ENCODE measurements at regions not wholly inside any gene's neighbourhood (a gene's known extent, or its start where the extent isn't known, plus 50 kb on each side); places are given as distances from the start of the nearest gene placed in this dataset.
"Not testable (repeated sequence)": the region's sequence is repeated elsewhere in the genome, so short reads cannot be mapped to it uniquely, and the experiment has no call there.

- intact Hi-C loops (cut with DNase I) = no loop called here
- ATAC-seq (no peak), DNase-seq (ENCODE audit: low spot score) (no peak)
Measured at GRCh38 chr7:87007038-87007437, 52.4 kb downstream of the ELAPOR2 start.

- ATAC-seq (no peak), DNase-seq (ENCODE audit: low spot score) (no peak)
- intact Hi-C loops (cut with DNase I) = no loop called here
Measured at GRCh38 chr7:87004956-87005355, 54.5 kb downstream of the ELAPOR2 start.

- DNase-seq (ENCODE audit: low spot score) (no peak), ATAC-seq (no peak)
- intact Hi-C loops (cut with DNase I) = no loop called here
Measured at GRCh38 chr7:87003872-87004798, 55.3 kb downstream of the ELAPOR2 start.

GRCh38 chr7:87001214-87001613 is 58.2 kb downstream of the ELAPOR2 start:
- DNase-seq (ENCODE audit: low spot score) (no peak), ATAC-seq (peak; percentile 20)
- intact Hi-C loops (cut with DNase I) = no loop called here

GRCh38 chr7:87000344-87000743 is 59.1 kb downstream of the ELAPOR2 start:
- intact Hi-C loops (cut with DNase I) = no loop called here
- ATAC-seq (peak; percentile 45), DNase-seq (ENCODE audit: low spot score) (no peak)

- no peak for DNase-seq (ENCODE audit: low spot score)
- intact Hi-C loops (cut with DNase I) = no loop called here
- ATAC-seq = no peak
Measured at GRCh38 chr7:86999750-87000149, 59.7 kb downstream of the ELAPOR2 start.

GRCh38 chr7:86995814-86996213 is 63.6 kb downstream of the ELAPOR2 start:
- DNase-seq (ENCODE audit: low spot score) (no peak), ATAC-seq (no peak)
- intact Hi-C loops (cut with DNase I) = no loop called here

GRCh38 chr7:86995052-86995725 is 64.3 kb downstream of the ELAPOR2 start:
- intact Hi-C loops (cut with DNase I) = no loop called here
- DNase-seq (ENCODE audit: low spot score) = no peak
- ATAC-seq = no peak

- ATAC-seq (no peak), DNase-seq (ENCODE audit: low spot score) (no peak)
- intact Hi-C loops (cut with DNase I) = no loop called here
Measured at GRCh38 chr7:86991771-86992191, 67.7 kb downstream of the ELAPOR2 start.

GRCh38 chr7:86991093-86991769 is 68.2 kb downstream of the ELAPOR2 start:
- no peak for ATAC-seq
- intact Hi-C loops (cut with DNase I) = no loop called here
- no peak for DNase-seq (ENCODE audit: low spot score)

- ATAC-seq (no peak), DNase-seq (ENCODE audit: low spot score) (no peak)
- intact Hi-C loops (cut with DNase I) = no loop called here
Measured at GRCh38 chr7:86989407-86989806, 70.0 kb downstream of the ELAPOR2 start.

- DNase-seq (ENCODE audit: low spot score); intact Hi-C loops (cut with DNase I); ATAC-seq: not testable (repeated sequence)
Measured at GRCh38 chr7:86987834-86988233, 71.6 kb downstream of the ELAPOR2 start.

GRCh38 chr7:86987358-86987757 is 72.1 kb downstream of the ELAPOR2 start:
- DNase-seq (ENCODE audit: low spot score); ATAC-seq; intact Hi-C loops (cut with DNase I): not testable (repeated sequence)

- ATAC-seq; intact Hi-C loops (cut with DNase I); DNase-seq (ENCODE audit: low spot score): not testable (repeated sequence)
Measured at GRCh38 chr7:86985342-86985741, 74.1 kb downstream of the ELAPOR2 start.

GRCh38 chr7:86983654-86984053 is 75.8 kb downstream of the ELAPOR2 start:
- intact Hi-C loops (cut with DNase I); ATAC-seq: not testable (repeated sequence)

GRCh38 chr7:86981937-86982336 is 77.5 kb downstream of the ELAPOR2 start:
- DNase-seq (ENCODE audit: low spot score); ATAC-seq; intact Hi-C loops (cut with DNase I): not testable (repeated sequence)

More at GRCh38 chr7:86983654-86984053, 75.8 kb downstream of the ELAPOR2 start:
- DNase-seq (ENCODE audit: low spot score) = not testable (repeated sequence)

GRCh38 chr7:86981127-86981526 is 78.3 kb downstream of the ELAPOR2 start:
- ATAC-seq = no peak
- intact Hi-C loops (cut with DNase I) = no loop called here
- no peak for DNase-seq (ENCODE audit: low spot score)

GRCh38 chr7:86980223-86980622 is 79.2 kb downstream of the ELAPOR2 start:
- DNase-seq (ENCODE audit: low spot score) (no peak), ATAC-seq (no peak)
- intact Hi-C loops (cut with DNase I) = no loop called here

GRCh38 chr7:86978808-86979506 is 80.5 kb downstream of the ELAPOR2 start:
- intact Hi-C loops (cut with DNase I) = no loop called here
- DNase-seq (ENCODE audit: low spot score) (no peak), ATAC-seq (no peak)
